Upper lobe of right lung (tissue), 1 donor: ENCODE measurements at regions not wholly inside any gene's neighbourhood (a gene's known extent, or its start where the extent isn't known, plus 50 kb on each side); places are given as distances from the start of the nearest gene placed in this dataset.

Source experiments
- ATAC-seq: fragments of 200-7000 bp; cut with Tn5 transposase; one replicate; pipeline ENCODE4 v1.9.1; 2020; ENCODE audit warnings: mild to moderate bottlenecking, moderate library complexity
- DNase-seq: peaks from one replicate; pipeline ENCODE4 v3.0.0-alpha.2; 2020
- H3K27ac ChIP-seq: fragments of 200-600 bp; one replicate; pipeline ENCODE4 v1.8.0; 2022
- H3K27me3 ChIP-seq: fragments of 200-600 bp; one replicate; pipeline ENCODE4 v1.8.0; 2022; ENCODE audit warnings: mild to moderate bottlenecking
- H3K36me3 ChIP-seq: fragments of 200-600 bp; one replicate; pipeline ENCODE4 v1.8.0; 2022
- H3K4me1 ChIP-seq: fragments of 200-600 bp; one replicate; pipeline ENCODE4 v1.8.0; 2022
- H3K4me3 ChIP-seq: fragments of 200-600 bp; one replicate; pipeline ENCODE4 v1.8.0; 2022; ENCODE audit warnings: mild to moderate bottlenecking
- H3K9me3 ChIP-seq: fragments of 200-600 bp; one replicate; pipeline ENCODE4 v1.8.0; 2022
- CTCF ChIP-seq: fragments of 200-600 bp; IDR thresholded peaks from one replicate; pipeline ENCODE4 v1.8.0; 2022; ENCODE audit warnings: antibody characterized with exemption
- intact Hi-C: fragments of 100-400 bp; cut with DNase I; formaldehyde crosslinking; loops from one replicate; pipeline ENCODE4 v1.11.0; 2022
- donor health status: DM: no; HTN: yes; CAD: no; lungs with severe emphysema.

GRCh38 chr6:121873595-121873994 is 438.1 kb downstream of the GJA1 start:
- intact Hi-C loops: no loop called here
- Histone ChIP-seq H3K4me1 (no peaks in the 10 kb centered on the region), H3K36me3 (no peaks in the 10 kb centered on the region), H3K27me3 (no peaks in the 10 kb centered on the region), H3K9me3 (no peaks in the 10 kb centered on the region), H3K4me3 (no peak overlapping the region), H3K27ac (no peak overlapping the region)
- no peak for ATAC-seq
- no peak for TF ChIP-seq CTCF
- no peak for DNase-seq

GRCh38 chr6:121876721-121877120 is 441.3 kb downstream of the GJA1 start:
- Histone ChIP-seq H3K9me3 (no peaks in the 10 kb centered on the region), H3K36me3 (no peaks in the 10 kb centered on the region), H3K4me1 (no peaks in the 10 kb centered on the region), H3K4me3 (no peak overlapping the region), H3K27me3 (no peaks in the 10 kb centered on the region), H3K27ac (no peak overlapping the region)
- intact Hi-C loops: no loop called here
- TF ChIP-seq CTCF: no peak
- DNase-seq (no peak), ATAC-seq (no peak)

- H3K27ac ChIP-seq: no peak overlapping the region
- DNase-seq (no peak), ATAC-seq (no peak)
- intact Hi-C loops: no loop called here
- H3K27me3 ChIP-seq: no peaks in the 10 kb centered on the region
- TF ChIP-seq CTCF: no peak
- H3K4me1 ChIP-seq: no peaks in the 10 kb centered on the region
- H3K4me3 ChIP-seq: no peak overlapping the region
- H3K36me3 ChIP-seq: no peaks in the 10 kb centered on the region
- H3K9me3 ChIP-seq: no peaks in the 10 kb centered on the region
Measured at GRCh38 chr6:121879149-121879548, 443.7 kb downstream of the GJA1 start.

GRCh38 chr6:121880831-121881230 is 445.4 kb downstream of the GJA1 start:
- no peak for DNase-seq
- Histone ChIP-seq H3K4me3 (no peak overlapping the region), H3K9me3 (no peaks in the 10 kb centered on the region), H3K4me1 (no peaks in the 10 kb centered on the region), H3K27me3 (no peaks in the 10 kb centered on the region), H3K27ac (no peak overlapping the region), H3K36me3 (no peaks in the 10 kb centered on the region)
- no peak for TF ChIP-seq CTCF
- no peak for ATAC-seq
- intact Hi-C loops: no loop called here

- no peak for TF ChIP-seq CTCF
- no peak for ATAC-seq
- no peak overlapping the region for H3K27ac ChIP-seq
- no peaks in the 10 kb centered on the region for H3K27me3 ChIP-seq
- intact Hi-C loops: no loop called here
- no peak for DNase-seq
- H3K36me3 ChIP-seq: no peaks in the 10 kb centered on the region
- no peak overlapping the region for H3K4me3 ChIP-seq
- no peaks in the 10 kb centered on the region for H3K9me3 ChIP-seq
- H3K4me1 ChIP-seq: no peaks in the 10 kb centered on the region
Measured at GRCh38 chr6:121881974-121882667, 446.7 kb downstream of the GJA1 start.

GRCh38 chr6:121884091-121884490 is 448.6 kb downstream of the GJA1 start:
- no peak overlapping the region for H3K4me3 ChIP-seq
- no peaks in the 10 kb centered on the region for H3K4me1 ChIP-seq
- no peak for TF ChIP-seq CTCF
- intact Hi-C loops: no loop called here
- ATAC-seq (no peak), DNase-seq (no peak)
- no peaks in the 10 kb centered on the region for H3K27me3 ChIP-seq
- H3K9me3 ChIP-seq: no peaks in the 10 kb centered on the region
- H3K27ac ChIP-seq: no peak overlapping the region
- H3K36me3 ChIP-seq: no peaks in the 10 kb centered on the region
